ENCODE measurements at regions not wholly inside any gene's neighbourhood (a gene's known extent, or its start where the extent isn't known, plus 50 kb on each side); places are given as distances from the start of the nearest gene placed in this dataset.

DNA sequence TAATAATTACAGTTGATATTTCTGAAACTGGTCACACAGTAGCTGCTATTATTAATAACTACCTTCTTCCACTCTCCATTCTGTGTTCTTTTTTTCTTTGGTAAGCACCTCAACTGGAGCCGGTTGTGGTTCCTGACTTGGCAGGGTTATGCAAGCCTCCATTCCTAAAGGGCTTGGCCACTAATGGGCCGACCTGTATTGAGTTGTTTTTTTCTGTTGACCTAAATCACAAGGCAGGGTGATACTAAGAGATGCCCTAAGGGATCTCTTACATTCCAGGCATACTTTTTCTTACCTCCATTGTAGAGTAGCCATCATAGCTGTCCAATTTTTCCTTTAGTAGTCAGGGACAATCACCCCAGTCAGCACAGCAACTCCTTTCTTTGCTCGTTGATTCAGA, 1295.8 kb upstream of the ADGRL3 start:
- DNase-seq, result peak; percentile 30

GRCh38 chr4:59920416-59920815, 1279.7 kb upstream of the ADGRL3 start:
- CTCF ChIA-PET, result no interaction called here
- BruUV-seq (replicated peaks), result no TSS peak
- intact Hi-C loops (cut with micrococcal nuclease), result no loop called here

More for the DNA sequence above, 1295.8 kb upstream of the ADGRL3 start:
- ChIA-PET POLR2A (ENCODE audit: unreplicated experiment) (no interaction called here), CTCF (no interaction called here)
- H3K4me3 ChIP-seq (ENCODE audit: low read length), result no peak overlapping the region
- peak overlapping the region; percentile 46; the same call in 1 of the 2 replicates for H2AFZ ChIP-seq (ENCODE audit: low read length)
- H3K27me3 ChIP-seq (ENCODE audit: low read length), result no peaks in the 10 kb centered on the region
- no peaks in the 10 kb centered on the region for H4K20me1 ChIP-seq (ENCODE audit: low read length)
- no peak overlapping the region for H3K27ac ChIP-seq (ENCODE audit: low read length)
- H3K79me2 ChIP-seq (ENCODE audit: low read length), result no peaks in the 10 kb centered on the region
- no peaks in the 10 kb centered on the region for H3K9me2 ChIP-seq (replicated peaks; ENCODE audit: low read length)
- no peak overlapping the region for H3K4me2 ChIP-seq (ENCODE audit: low read length)
- no peaks in the 10 kb centered on the region for H3F3A ChIP-seq (ENCODE audit: low read length, unreplicated experiment)
- BruUV-seq (replicated peaks), result no TSS peak
- intact Hi-C loops (cut with micrococcal nuclease), result no loop called here
- H3K4me1 ChIP-seq (ENCODE audit: insufficient read depth, low read length), result no peaks in the 10 kb centered on the region
- H3K9ac ChIP-seq (ENCODE audit: low read length), result no peak overlapping the region
- H3K9me3 ChIP-seq (ENCODE audit: low read length), result no peaks in the 10 kb centered on the region; the same call in 1 of the 2 replicates
- no peak for ATAC-seq
- TF ChIP-seq, protein P1, sequence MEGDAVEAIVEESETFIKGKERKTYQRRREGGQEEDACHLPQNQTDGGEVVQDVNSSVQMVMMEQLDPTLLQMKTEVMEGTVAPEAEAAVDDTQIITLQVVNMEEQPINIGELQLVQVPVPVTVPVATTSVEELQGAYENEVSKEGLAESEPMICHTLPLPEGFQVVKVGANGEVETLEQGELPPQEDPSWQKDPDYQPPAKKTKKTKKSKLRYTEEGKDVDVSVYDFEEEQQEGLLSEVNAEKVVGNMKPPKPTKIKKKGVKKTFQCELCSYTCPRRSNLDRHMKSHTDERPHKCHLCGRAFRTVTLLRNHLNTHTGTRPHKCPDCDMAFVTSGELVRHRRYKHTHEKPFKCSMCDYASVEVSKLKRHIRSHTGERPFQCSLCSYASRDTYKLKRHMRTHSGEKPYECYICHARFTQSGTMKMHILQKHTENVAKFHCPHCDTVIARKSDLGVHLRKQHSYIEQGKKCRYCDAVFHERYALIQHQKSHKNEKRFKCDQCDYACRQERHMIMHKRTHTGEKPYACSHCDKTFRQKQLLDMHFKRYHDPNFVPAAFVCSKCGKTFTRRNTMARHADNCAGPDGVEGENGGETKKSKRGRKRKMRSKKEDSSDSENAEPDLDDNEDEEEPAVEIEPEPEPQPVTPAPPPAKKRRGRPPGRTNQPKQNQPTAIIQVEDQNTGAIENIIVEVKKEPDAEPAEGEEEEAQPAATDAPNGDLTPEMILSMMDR (conservative IDR thresholded peaks at IDR 0.05; ENCODE audit: low read depth, low read length), result no peak
- no peak for TF ChIP-seq EZH2phosphoT487 (IDR thresholded peaks at IDR 0.05; ENCODE audit: borderline replicate concordance, low read length)
- TF ChIP-seq EZH2 (IDR thresholded peaks at IDR 0.05; ENCODE audit: low read length, unreplicated experiment), result no peak
- no peaks in the 10 kb centered on the region for H3K36me3 ChIP-seq (ENCODE audit: low read depth, low read length)

DNA sequence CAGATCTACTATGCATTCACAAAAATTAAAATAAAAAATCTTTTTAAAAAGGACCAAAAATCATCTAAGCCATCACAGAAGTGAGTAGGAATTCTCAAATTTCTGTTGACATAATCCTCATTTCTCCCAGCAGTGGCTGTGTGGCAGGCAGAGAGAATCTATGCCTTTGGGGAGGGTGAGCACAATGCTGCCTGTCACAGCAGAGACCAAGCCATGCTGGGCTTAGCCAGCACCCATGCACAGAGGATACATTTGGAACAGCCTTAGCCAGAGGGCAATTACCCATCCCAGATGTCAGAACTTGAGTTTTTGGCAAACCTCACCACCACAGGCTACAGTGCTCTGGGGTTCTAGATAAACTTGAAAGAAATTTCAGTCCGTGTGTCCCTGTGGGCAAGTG, 1274.8 kb upstream of the ADGRL3 start:
- no peak overlapping the region for H3K4me2 ChIP-seq (ENCODE audit: low read length)
- no peak overlapping the region for H3K4me3 ChIP-seq (ENCODE audit: low read length)
- ATAC-seq (no peak), DNase-seq (no peak)
- no peak overlapping the region for H2AFZ ChIP-seq (ENCODE audit: low read length)
- ChIA-PET POLR2A (ENCODE audit: unreplicated experiment) (no interaction called here), CTCF (no interaction called here)
- no peaks in the 10 kb centered on the region for H3K4me1 ChIP-seq (ENCODE audit: insufficient read depth, low read length)
- TF ChIP-seq EZH2phosphoT487 (IDR thresholded peaks at IDR 0.05; ENCODE audit: borderline replicate concordance, low read length) (no peak), EZH2 (IDR thresholded peaks at IDR 0.05; ENCODE audit: low read length, unreplicated experiment) (no peak)
- TF ChIP-seq, protein P1 (conservative IDR thresholded peaks at IDR 0.05; ENCODE audit: low read depth, low read length), result no peak
- no peak overlapping the region for H3K27ac ChIP-seq (ENCODE audit: low read length)
- no peak overlapping the region for H3K9ac ChIP-seq (ENCODE audit: low read length)
- H3K79me2 ChIP-seq (ENCODE audit: low read length), result no peaks in the 10 kb centered on the region
- intact Hi-C loops (cut with micrococcal nuclease), result no loop called here
- H4K20me1 ChIP-seq (ENCODE audit: low read length), result no peaks in the 10 kb centered on the region
- H3K9me3 ChIP-seq (ENCODE audit: low read length), result no peaks in the 10 kb centered on the region
- H3F3A ChIP-seq (ENCODE audit: low read length, unreplicated experiment), result no peaks in the 10 kb centered on the region
- H3K27me3 ChIP-seq (ENCODE audit: low read length), result no peaks in the 10 kb centered on the region
- H3K36me3 ChIP-seq (ENCODE audit: low read depth, low read length), result no peaks in the 10 kb centered on the region
- no peaks in the 10 kb centered on the region for H3K9me2 ChIP-seq (replicated peaks; ENCODE audit: low read length)
- no TSS peak for BruUV-seq (replicated peaks)

More at GRCh38 chr4:59920416-59920815, 1279.7 kb upstream of the ADGRL3 start:
- no peak for DNase-seq
- no peaks in the 10 kb centered on the region for H3K79me2 ChIP-seq (ENCODE audit: low read length)
- no peak overlapping the region for H3K9ac ChIP-seq (ENCODE audit: low read length)
- TF ChIP-seq EZH2phosphoT487 (IDR thresholded peaks at IDR 0.05; ENCODE audit: borderline replicate concordance, low read length), result no peak
- H3K4me2 ChIP-seq (ENCODE audit: low read length), result no peak overlapping the region
- no peaks in the 10 kb centered on the region for H3K4me1 ChIP-seq (ENCODE audit: insufficient read depth, low read length)
- H2AFZ ChIP-seq (ENCODE audit: low read length), result peak overlapping the region; percentile 18; the same call in 1 of the 2 replicates
- H4K20me1 ChIP-seq (ENCODE audit: low read length), result no peaks in the 10 kb centered on the region
- no peak overlapping the region for H3K4me3 ChIP-seq (ENCODE audit: low read length)
- no peak overlapping the region for H3K27ac ChIP-seq (ENCODE audit: low read length)
- H3K9me3 ChIP-seq (ENCODE audit: low read length), result no peaks in the 10 kb centered on the region
- no peaks in the 10 kb centered on the region for H3K36me3 ChIP-seq (ENCODE audit: low read depth, low read length)
- H3K9me2 ChIP-seq (replicated peaks; ENCODE audit: low read length), result no peaks in the 10 kb centered on the region
- no peaks in the 10 kb centered on the region for H3K27me3 ChIP-seq (ENCODE audit: low read length)
- POLR2A ChIA-PET (ENCODE audit: unreplicated experiment), result no interaction called here
- ATAC-seq, result no peak
- no peaks in the 10 kb centered on the region for H3F3A ChIP-seq (ENCODE audit: low read length, unreplicated experiment)

Data from PC-3 (cell line).